Body of pancreas (tissue), 4 donors: ENCODE measurements at regions not wholly inside any gene's neighbourhood (a gene's known extent, or its start where the extent isn't known, plus 50 kb on each side); places are given as distances from the start of the nearest gene placed in this dataset.

Source experiments
- CTCF ChIP-seq, 7 experiments: fragments of 450-650 bp in 4 of 7; fragments of 200-600 bp in 3 of 7; sonication (generic) in 3 of 7; IDR thresholded peaks; one replicate each; pipeline ENCODE4 v1.5.1; 2016 to 2019; ENCODE audit warnings: antibody characterized with exemption in 7 of 7
- POLR2A ChIP-seq, 3 donors: fragments of 450-650 bp; IDR thresholded peaks; one replicate each; pipeline ENCODE4 v1.6.1; 2016; ENCODE audit warnings: antibody characterized with exemption in 3 of 3, mild to moderate bottlenecking in 2 of 3

GRCh38 chr5:106163233-106163632 lies 1507.5 kb downstream of the EFNA5 start:
- TF ChIP-seq POLR2A (IDR thresholded peaks at IDR 0.05) (no peak), CTCF (IDR thresholded peaks at IDR 0.05) (no peak)
